ENCODE measurements at regions not wholly inside any gene's neighbourhood (a gene's known extent, or its start where the extent isn't known, plus 50 kb on each side); places are given as distances from the start of the nearest gene placed in this dataset.
"Not testable (repeated sequence)": the region's sequence is repeated elsewhere in the genome, so short reads cannot be mapped to it uniquely, and the experiment has no call there.

GRCh38 chr6:14598017-14598864, 480.7 kb downstream of the CD83 start:
- ATAC-seq (peak in 1 of 8 donors; percentile 55), DNase-seq (no peak)
- H3K36me3 ChIP-seq: no peaks in the 10 kb centered on the region
- 88 to 89% methylated on average over 6 of the region's 6 CpGs for WGBS, 2 donors
- TF ChIP-seq CTCF (IDR thresholded peaks at IDR 0.05): no peak
- no peaks in the 10 kb centered on the region for H3K9me3 ChIP-seq
- no peak overlapping the region for H3K27ac ChIP-seq
- H3K27me3 ChIP-seq: no peaks in the 10 kb centered on the region
- no peaks in the 10 kb centered on the region for H3K4me1 ChIP-seq
- intact Hi-C loops (cut with DNase I): no loop called here
- no peak overlapping the region for H3K4me3 ChIP-seq

DNA sequence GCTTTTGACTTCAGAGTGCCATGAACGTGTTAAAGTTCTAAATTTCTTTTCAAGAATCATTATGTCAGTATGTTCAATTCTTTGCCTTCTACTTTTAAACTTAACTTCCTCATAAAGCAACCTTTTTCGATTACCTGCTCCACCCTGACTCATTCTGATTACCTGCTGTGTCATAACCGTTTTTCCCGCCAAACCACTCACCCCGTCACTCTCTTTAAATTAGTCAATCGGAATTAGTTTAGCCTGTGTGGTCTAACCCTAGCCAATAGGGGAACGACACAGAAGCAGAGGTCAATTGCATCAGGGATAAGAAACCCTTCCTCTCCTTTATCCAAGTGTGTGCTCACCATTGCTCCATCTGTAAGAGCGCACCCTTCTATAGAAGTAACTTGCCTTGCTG, 482.7 kb downstream of the CD83 start:
- intact Hi-C loops (cut with DNase I); H3K36me3 ChIP-seq; H3K27ac ChIP-seq; DNase-seq; H3K4me3 ChIP-seq; H3K4me1 ChIP-seq; ATAC-seq; H3K9me3 ChIP-seq; H3K27me3 ChIP-seq: not testable (repeated sequence)
- WGBS, 2 donors: 93 to 96% methylated on average over 8 of the region's 8 CpGs

DNA sequence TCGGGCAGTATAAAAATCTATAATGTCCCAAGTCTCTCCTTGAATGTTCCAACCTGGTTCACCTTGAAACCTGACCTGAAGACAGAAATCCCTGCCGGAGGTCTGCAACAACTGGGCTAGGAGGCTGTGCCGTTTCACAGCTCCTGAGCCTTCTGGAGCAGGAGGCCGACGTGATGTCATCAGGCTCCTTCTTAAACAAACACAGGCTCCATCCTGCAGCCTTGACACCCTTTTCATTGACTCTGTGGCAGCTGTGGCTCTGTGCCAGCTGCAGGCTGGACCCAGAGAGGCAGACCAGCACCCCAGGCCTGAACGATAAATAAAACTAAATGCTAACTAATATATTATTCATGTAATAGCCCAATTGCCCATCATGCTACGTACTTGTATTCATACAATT, 483.9 kb downstream of the CD83 start:
- WGBS, 2 donors: 73 to 76% methylated on average over 7 of the region's 7 CpGs
- intact Hi-C loops (cut with DNase I): no loop called here
- H3K4me3 ChIP-seq: no peak overlapping the region
- H3K36me3 ChIP-seq: no peaks in the 10 kb centered on the region
- no peak for TF ChIP-seq CTCF (IDR thresholded peaks at IDR 0.05)
- H3K27ac ChIP-seq: no peak overlapping the region
- no peaks in the 10 kb centered on the region for H3K9me3 ChIP-seq
- ATAC-seq (no peak), DNase-seq (no peak)
- H3K27me3 ChIP-seq: no peaks in the 10 kb centered on the region
- H3K4me1 ChIP-seq: no peaks in the 10 kb centered on the region

DNA sequence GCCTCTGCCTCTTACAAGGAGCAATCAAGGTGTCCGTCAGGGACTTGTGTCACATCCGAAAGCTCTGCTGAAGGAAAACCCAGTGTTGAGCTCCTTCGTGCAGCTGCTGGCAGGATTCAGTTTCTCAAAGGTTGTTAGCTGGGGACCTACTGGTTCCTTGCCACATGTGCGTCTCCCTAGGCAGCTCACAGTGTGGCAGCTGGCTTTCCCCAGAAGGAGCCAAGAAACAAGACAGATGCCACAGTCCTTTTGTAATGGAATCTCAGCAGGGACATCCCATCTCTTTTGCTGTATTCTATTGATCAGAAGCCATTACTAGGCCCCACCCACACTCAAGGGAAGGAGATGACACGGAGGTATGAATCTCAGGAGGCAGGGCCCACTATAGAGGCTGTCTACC, 488.8 kb downstream of the CD83 start:
- DNase-seq: no peak
- Histone ChIP-seq H3K9me3 (no peaks in the 10 kb centered on the region), H3K36me3 (no peaks in the 10 kb centered on the region), H3K4me1 (no peaks in the 10 kb centered on the region), H3K27ac (no peak overlapping the region), H3K27me3 (no peaks in the 10 kb centered on the region), H3K4me3 (no peak overlapping the region)
- TF ChIP-seq CTCF (IDR thresholded peaks at IDR 0.05): no peak
- 96% methylated on average over 5 of the region's 5 CpGs for WGBS, 2 donors
- no peak for ATAC-seq
- intact Hi-C loops (cut with DNase I): no loop called here

GRCh38 chr6:14610141-14610540, 492.6 kb downstream of the CD83 start:
- no peaks in the 10 kb centered on the region for H3K27me3 ChIP-seq
- WGBS, 2 donors: 97% methylated on average over 4 of the region's 4 CpGs
- H3K4me1 ChIP-seq: peaks cover 0 to 5% (median 0%) of the 10 kb centered on the region in 9 donors
- H3K36me3 ChIP-seq: no peaks in the 10 kb centered on the region
- ATAC-seq (no peak), DNase-seq (no peak)
- H3K9me3 ChIP-seq: peaks cover 0 to 2% (median 0%) of the 10 kb centered on the region in 11 donors
- H3K27ac ChIP-seq: no peak overlapping the region
- no peak for TF ChIP-seq CTCF (IDR thresholded peaks at IDR 0.05)
- intact Hi-C loops (cut with DNase I): no loop called here
- no peak overlapping the region for H3K4me3 ChIP-seq
